ENCODE measurements at regions not wholly inside any gene's neighbourhood (a gene's known extent, or its start where the extent isn't known, plus 50 kb on each side); places are given as distances from the start of the nearest gene placed in this dataset.

DNA sequence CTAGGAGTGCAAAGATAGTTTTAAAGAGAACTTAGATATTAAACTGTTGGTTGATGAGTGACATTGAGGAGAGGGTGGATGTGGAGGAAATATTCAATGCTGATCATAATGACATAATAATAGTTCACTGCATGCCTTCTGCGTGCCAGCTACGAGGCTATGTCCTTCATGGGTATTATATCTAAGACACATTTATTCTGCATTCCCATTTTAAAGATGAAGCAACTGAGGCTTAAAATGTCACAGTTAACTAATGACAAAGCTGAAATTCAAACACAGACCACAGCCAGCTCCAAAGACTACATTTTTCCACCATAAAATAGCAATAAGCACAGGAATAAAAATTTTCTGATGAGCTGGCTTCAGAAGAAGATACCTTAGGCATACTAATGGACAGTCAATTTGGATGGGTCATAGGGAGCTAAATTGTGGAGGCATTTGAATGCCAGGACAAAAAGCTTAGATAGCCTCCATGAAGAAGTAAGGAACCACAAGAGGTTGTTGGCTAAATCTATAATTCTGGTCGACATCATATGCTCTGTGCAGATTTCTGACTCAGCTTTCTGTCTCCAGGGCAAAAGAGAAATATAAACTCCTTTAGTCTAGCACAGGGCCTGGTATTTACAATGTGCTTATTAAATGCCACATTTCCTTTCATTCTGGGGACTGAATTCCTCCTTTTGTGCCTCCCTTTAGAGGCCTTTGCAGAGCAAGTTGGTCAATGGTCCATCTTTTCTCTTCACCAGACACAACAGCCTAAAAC lies 71.2 kb upstream of the NRIP1 start:
- TF ChIP-seq, protein P1, sequence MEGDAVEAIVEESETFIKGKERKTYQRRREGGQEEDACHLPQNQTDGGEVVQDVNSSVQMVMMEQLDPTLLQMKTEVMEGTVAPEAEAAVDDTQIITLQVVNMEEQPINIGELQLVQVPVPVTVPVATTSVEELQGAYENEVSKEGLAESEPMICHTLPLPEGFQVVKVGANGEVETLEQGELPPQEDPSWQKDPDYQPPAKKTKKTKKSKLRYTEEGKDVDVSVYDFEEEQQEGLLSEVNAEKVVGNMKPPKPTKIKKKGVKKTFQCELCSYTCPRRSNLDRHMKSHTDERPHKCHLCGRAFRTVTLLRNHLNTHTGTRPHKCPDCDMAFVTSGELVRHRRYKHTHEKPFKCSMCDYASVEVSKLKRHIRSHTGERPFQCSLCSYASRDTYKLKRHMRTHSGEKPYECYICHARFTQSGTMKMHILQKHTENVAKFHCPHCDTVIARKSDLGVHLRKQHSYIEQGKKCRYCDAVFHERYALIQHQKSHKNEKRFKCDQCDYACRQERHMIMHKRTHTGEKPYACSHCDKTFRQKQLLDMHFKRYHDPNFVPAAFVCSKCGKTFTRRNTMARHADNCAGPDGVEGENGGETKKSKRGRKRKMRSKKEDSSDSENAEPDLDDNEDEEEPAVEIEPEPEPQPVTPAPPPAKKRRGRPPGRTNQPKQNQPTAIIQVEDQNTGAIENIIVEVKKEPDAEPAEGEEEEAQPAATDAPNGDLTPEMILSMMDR (conservative IDR thresholded peaks at IDR 0.05 in 1 of 2, IDR thresholded peaks at IDR 0.05 in 1 of 2; ENCODE audit: extremely low read depth in 1 of 2, insufficient read depth in 1 of 2, low read depth in 1 of 2, low read length in 2 of 2) = no peak
- no peak for TF ChIP-seq EZH2 (IDR thresholded peaks at IDR 0.05; ENCODE audit: borderline replicate concordance, low read length)
